Right lobe of liver (tissue), 4 donors: ENCODE measurements at regions not wholly inside any gene's neighbourhood (a gene's known extent, or its start where the extent isn't known, plus 50 kb on each side); places are given as distances from the start of the nearest gene placed in this dataset.

Experiments
- CTCF ChIP-seq, 4 donors: fragments of 200-600 bp in 3 of 4; fragments of 450-650 bp in 1 of 4; IDR thresholded peaks; one replicate each; pipeline versions ENCODE4 v1.5.1 to v1.8.0; 2016 to 2022; ENCODE audit warnings: antibody characterized with exemption in 4 of 4, mild to moderate bottlenecking in 2 of 4
- POLR2A ChIP-seq: fragments of 450-650 bp; IDR thresholded peaks from one replicate; pipeline ENCODE4 v1.6.1; 2017; ENCODE audit warnings: antibody characterized with exemption, mild to moderate bottlenecking
- donor health status: DM: no; HTN: no; CAD: no.
- donor health status: DM: no; HTN: no; CAD: no.
- donor health status: DM: no; HTN: yes; CAD: no.

GRCh38 chr2:16338026-16338425, 327.6 kb downstream of the CYRIA start:
- no peak for TF ChIP-seq CTCF (IDR thresholded peaks at IDR 0.05)
- TF ChIP-seq POLR2A, result no peak
